ENCODE measurements at regions not wholly inside any gene's neighbourhood (a gene's known extent, or its start where the extent isn't known, plus 50 kb on each side); places are given as distances from the start of the nearest gene placed in this dataset.

- intact Hi-C loops (cut with DNase I): no loop called here
- no peaks in the 10 kb centered on the region for H3K27me3 ChIP-seq
- H3K4me3 ChIP-seq: no peak overlapping the region
- no peaks in the 10 kb centered on the region for H3K36me3 ChIP-seq (replicated peaks in 1 of 2; ENCODE audit: insufficient read depth in 1 of 2, low read depth in 2 of 2)
- no peak overlapping the region for H3K27ac ChIP-seq
- H3K4me1 ChIP-seq: no peaks in the 10 kb centered on the region
- ATAC-seq: no peak
- no peak for DNase-seq
- 69 to 79% methylated on average over 4 of the region's 4 CpGs for WGBS, 2 donors
- TF ChIP-seq, protein P1, sequence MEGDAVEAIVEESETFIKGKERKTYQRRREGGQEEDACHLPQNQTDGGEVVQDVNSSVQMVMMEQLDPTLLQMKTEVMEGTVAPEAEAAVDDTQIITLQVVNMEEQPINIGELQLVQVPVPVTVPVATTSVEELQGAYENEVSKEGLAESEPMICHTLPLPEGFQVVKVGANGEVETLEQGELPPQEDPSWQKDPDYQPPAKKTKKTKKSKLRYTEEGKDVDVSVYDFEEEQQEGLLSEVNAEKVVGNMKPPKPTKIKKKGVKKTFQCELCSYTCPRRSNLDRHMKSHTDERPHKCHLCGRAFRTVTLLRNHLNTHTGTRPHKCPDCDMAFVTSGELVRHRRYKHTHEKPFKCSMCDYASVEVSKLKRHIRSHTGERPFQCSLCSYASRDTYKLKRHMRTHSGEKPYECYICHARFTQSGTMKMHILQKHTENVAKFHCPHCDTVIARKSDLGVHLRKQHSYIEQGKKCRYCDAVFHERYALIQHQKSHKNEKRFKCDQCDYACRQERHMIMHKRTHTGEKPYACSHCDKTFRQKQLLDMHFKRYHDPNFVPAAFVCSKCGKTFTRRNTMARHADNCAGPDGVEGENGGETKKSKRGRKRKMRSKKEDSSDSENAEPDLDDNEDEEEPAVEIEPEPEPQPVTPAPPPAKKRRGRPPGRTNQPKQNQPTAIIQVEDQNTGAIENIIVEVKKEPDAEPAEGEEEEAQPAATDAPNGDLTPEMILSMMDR (IDR thresholded peaks at IDR 0.05): no peak
- no peak for TF ChIP-seq POLR2A (IDR thresholded peaks at IDR 0.05)
- no peaks in the 10 kb centered on the region for H3K9me3 ChIP-seq
These were observed 164.3 kb upstream of the PREP start for GRCh38 chr6:105567140-105567539.

DNA sequence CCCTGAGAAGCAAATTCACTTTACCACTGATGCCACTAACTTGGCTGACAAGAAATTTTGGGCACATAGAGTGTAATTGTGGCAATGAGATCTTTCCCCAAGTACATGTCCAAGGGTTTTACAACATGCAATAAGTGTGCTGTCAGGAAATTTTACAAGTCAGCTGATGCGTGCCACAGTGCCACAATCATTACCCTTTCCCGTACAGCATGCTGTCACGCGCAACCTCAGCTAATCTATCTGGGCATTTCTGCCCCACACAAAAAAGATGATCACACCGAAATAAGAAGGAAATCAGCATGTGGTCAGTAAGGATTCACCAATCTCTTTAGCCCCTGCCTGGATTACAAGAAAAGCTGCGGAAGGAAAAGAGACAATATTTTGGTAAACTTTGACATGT lies 163.6 kb upstream of the PREP start:
- Histone ChIP-seq H3K9me3 (no peaks in the 10 kb centered on the region), H3K36me3 (replicated peaks in 1 of 2; ENCODE audit: insufficient read depth in 1 of 2, low read depth in 2 of 2) (no peaks in the 10 kb centered on the region), H3K27me3 (no peaks in the 10 kb centered on the region), H3K4me3 (no peak overlapping the region), H3K4me1 (no peaks in the 10 kb centered on the region), H3K27ac (no peak overlapping the region)
- DNase-seq (no peak), ATAC-seq (no peak)
- intact Hi-C loops (cut with DNase I): no loop called here
- 86 to 94% methylated on average over 6 of the region's 6 CpGs for WGBS, 2 donors
- TF ChIP-seq, protein P1 (IDR thresholded peaks at IDR 0.05): no peak
- no peak for TF ChIP-seq POLR2A (IDR thresholded peaks at IDR 0.05)

GRCh38 chr6:105564121-105564902 lies 161.4 kb upstream of the PREP start:
- Histone ChIP-seq H3K4me1 (no peaks in the 10 kb centered on the region), H3K4me3 (no peak overlapping the region), H3K27me3 (no peaks in the 10 kb centered on the region), H3K9me3 (no peaks in the 10 kb centered on the region), H3K27ac (no peak overlapping the region), H3K36me3 (replicated peaks in 1 of 2; ENCODE audit: insufficient read depth in 1 of 2, low read depth in 2 of 2) (no peaks in the 10 kb centered on the region)
- DNase-seq: no peak
- no peak for ATAC-seq
- TF ChIP-seq POLR2A (IDR thresholded peaks at IDR 0.05): no peak
- TF ChIP-seq, protein P1 (IDR thresholded peaks at IDR 0.05): no peak
- intact Hi-C loops (cut with DNase I): no loop called here
- 82 to 83% methylated on average over 6 of the region's 6 CpGs for WGBS, 2 donors

DNA sequence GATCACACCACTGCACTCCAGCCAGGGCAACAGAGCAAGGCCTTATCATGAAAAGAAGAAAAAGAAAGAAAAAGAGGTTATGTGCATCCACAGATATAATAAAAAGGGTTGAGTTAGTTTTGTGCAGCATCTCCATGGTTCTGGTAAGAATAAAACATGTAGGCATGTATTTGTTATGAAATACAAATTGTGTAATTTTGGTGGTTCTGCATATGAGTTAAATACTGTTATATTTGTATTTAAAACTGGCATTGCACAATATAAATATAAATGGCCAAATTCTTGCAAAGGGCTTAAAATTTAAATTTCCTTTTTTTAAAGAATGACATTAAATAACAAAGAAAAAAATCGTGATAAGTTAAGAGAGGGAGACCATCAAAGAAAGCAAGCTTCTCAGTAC lies 159.1 kb upstream of the PREP start:
- Histone ChIP-seq H3K4me1 (no peaks in the 10 kb centered on the region), H3K4me3 (no peak overlapping the region), H3K27me3 (no peaks in the 10 kb centered on the region), H3K27ac (no peak overlapping the region), H3K9me3 (no peaks in the 10 kb centered on the region), H3K36me3 (replicated peaks in 1 of 2; ENCODE audit: insufficient read depth in 1 of 2, low read depth in 2 of 2) (no peaks in the 10 kb centered on the region)
- 37 to 47% methylated on average over 1 of the region's 1 CpG for WGBS, 2 donors
- no peak for ATAC-seq
- intact Hi-C loops (cut with DNase I): no loop called here
- no peak for DNase-seq
- no peak for TF ChIP-seq POLR2A (IDR thresholded peaks at IDR 0.05)
- TF ChIP-seq, protein P1 (IDR thresholded peaks at IDR 0.05): no peak

GRCh38 chr6:105561486-105561885 lies 158.6 kb upstream of the PREP start:
- no peak for DNase-seq
- Histone ChIP-seq H3K36me3 (replicated peaks in 1 of 2; ENCODE audit: insufficient read depth in 1 of 2, low read depth in 2 of 2) (no peaks in the 10 kb centered on the region), H3K27ac (no peak overlapping the region)

More at GRCh38 chr6:105561486-105561885, 158.6 kb upstream of the PREP start:
- intact Hi-C loops (cut with DNase I): no loop called here
- Histone ChIP-seq H3K27me3 (no peaks in the 10 kb centered on the region), H3K4me1 (no peaks in the 10 kb centered on the region), H3K4me3 (no peak overlapping the region), H3K9me3 (no peaks in the 10 kb centered on the region)
- no peak for ATAC-seq
- no peak for TF ChIP-seq POLR2A (IDR thresholded peaks at IDR 0.05)
- TF ChIP-seq, protein P1 (IDR thresholded peaks at IDR 0.05): no peak

Measured in body of pancreas (tissue), 4 donors.